Stimulated activated naive B cell treated with anti-CD40 and anti-IgM and Interleukin-4, amounts not matched to agents 10 μg/mL and 1 μg/mL and 100 μg/mL, for 72 hours (primary cell): ENCODE measurements at regions not wholly inside any gene's neighbourhood (a gene's known extent, or its start where the extent isn't known, plus 50 kb on each side); places are given as distances from the start of the nearest gene placed in this dataset.
"Not testable (repeated sequence)": the region's sequence is repeated elsewhere in the genome, so short reads cannot be mapped to it uniquely, and the experiment has no call there.

Experiments used
- ATAC-seq, 2 donors: fragments of 150-1000 bp; cut with Tn5 transposase; replicated peaks; 2 replicates each; pipeline ENCODE4 v1.10.0; 2021; ENCODE audit warnings: moderate library complexity in 1 of 2
- DNase-seq: peaks from one replicate; pipeline ENCODE4 v3.0.0; 2021
- H3K27ac Mint-ChIP-seq: one replicate; pipeline ENCODE4 v1.8.0; 2022; ENCODE audit warnings: mild to moderate bottlenecking, mixed read lengths
- H3K27me3 Mint-ChIP-seq, 2 donors: one replicate each; pipeline ENCODE4 v1.8.0; 2022; ENCODE audit warnings: mixed read lengths in 2 of 2
- H3K36me3 Mint-ChIP-seq, 2 donors: one replicate each; pipeline ENCODE4 v1.8.0; 2022; ENCODE audit warnings: mixed read lengths in 2 of 2, mild to moderate bottlenecking in 1 of 2
- H3K4me1 Mint-ChIP-seq, 2 donors: one replicate each; pipeline ENCODE4 v1.8.0; 2022; ENCODE audit warnings: mixed read lengths in 2 of 2, mild to moderate bottlenecking in 1 of 2
- H3K4me3 Mint-ChIP-seq, 2 donors: one replicate each; pipeline ENCODE4 v1.8.0; 2022; ENCODE audit warnings: mild to moderate bottlenecking in 2 of 2, mixed read lengths in 2 of 2, moderate library complexity in 1 of 2
- H3K9me3 Mint-ChIP-seq, 2 donors: one replicate each; pipeline ENCODE4 v1.8.0; 2022; ENCODE audit warnings: mixed read lengths in 2 of 2, mild to moderate bottlenecking in 1 of 2

DNA sequence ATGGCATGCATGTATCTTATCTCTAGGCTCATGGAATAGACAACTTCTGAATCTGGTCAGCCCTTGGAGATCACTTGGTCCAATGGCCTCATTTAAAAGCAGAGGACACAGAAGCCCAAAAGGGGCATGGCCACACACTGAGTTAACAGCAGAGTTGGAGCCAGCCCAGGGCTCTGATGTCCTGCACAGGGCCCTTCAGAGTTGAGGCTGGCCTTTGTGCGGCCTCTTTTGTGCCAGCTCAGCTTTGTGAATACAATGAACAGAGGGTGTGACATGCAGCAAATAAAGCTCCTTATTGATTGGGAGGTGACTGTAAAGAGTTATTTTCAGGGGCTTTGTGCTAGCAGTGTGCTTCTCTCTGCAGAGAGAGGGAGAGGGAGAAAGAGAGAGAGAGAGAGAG is 150.1 kb upstream of the STK32A start:
- Mint-ChIP-seq H3K27me3 (no peaks in the 10 kb centered on the region), H3K4me1 (no peaks in the 10 kb centered on the region), H3K27ac (no peak overlapping the region), H3K36me3 (no peaks in the 10 kb centered on the region), H3K9me3 (peaks cover 0 to 1% of the 10 kb centered on the region in 2 donors), H3K4me3 (no peak overlapping the region)
- no peak for ATAC-seq
- DNase-seq, result no peak

DNA sequence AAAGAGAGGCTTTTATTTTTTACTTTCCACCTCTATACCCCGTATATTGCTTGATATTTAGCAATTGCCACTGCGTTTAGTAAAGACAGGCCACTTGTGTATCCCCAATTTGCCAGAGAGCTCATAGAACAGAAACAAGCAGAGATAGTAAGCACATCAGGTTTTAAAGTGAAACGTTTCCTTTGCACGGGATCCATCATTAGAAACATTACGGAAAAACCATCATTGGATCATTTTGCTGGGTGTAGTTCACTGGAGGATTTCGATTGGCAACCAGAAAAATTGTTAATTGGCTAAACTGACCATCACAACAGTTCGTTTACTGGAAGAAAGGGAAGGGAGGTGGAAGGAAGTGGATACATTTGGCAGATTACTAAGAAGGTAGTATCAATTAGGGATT is 149.4 kb upstream of the STK32A start:
- peaks cover 0 to 1% of the 10 kb centered on the region in 2 donors for H3K9me3 Mint-ChIP-seq
- H3K4me1 Mint-ChIP-seq, result no peaks in the 10 kb centered on the region
- no peak for ATAC-seq
- no peaks in the 10 kb centered on the region for H3K27me3 Mint-ChIP-seq
- H3K36me3 Mint-ChIP-seq, result no peaks in the 10 kb centered on the region
- DNase-seq, result no peak
- H3K27ac Mint-ChIP-seq, result no peak overlapping the region
- H3K4me3 Mint-ChIP-seq, result no peak overlapping the region

DNA sequence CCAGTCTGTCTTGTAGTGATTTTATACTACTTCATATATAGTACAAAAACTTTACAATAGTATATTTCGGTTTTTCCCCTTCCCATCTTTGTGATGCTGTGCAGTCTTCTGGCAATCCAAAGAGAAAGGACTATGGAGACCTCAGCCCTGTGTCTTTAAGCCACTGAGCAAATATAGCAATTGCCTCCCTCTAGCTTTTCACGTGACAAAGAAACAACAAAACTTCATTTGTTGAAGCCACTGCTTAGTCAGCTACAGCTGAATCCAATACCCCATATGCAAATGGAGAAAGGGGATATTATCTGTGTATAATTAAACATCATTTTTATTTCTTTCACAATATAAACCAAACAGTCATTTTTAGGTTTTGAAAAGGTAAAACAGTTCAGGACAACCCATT is 142.8 kb upstream of the STK32A start:
- Mint-ChIP-seq H3K4me3 (no peak overlapping the region), H3K27me3 (no peaks in the 10 kb centered on the region), H3K9me3 (no peaks in the 10 kb centered on the region), H3K27ac (no peak overlapping the region), H3K36me3 (no peaks in the 10 kb centered on the region), H3K4me1 (no peaks in the 10 kb centered on the region)
- DNase-seq, result no peak
- ATAC-seq, result no peak

DNA sequence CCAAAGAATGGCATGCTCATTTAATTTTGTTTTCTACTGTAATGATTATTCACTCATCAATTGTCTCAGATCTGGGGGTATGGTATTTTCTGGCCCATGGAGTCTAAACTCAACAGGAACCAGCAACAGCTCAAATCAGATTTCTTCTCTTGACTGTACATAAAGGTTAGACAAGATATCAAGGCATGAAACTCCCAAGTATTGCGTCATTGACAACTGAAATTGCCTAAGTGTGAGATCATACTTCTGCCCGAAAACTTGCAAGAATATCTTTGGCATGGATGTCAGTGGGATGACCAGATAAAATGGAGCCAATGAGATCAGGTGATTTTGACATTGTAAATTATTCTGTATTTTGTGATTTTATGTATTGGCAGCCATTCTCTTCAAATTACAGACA is 141.7 kb upstream of the STK32A start:
- ATAC-seq, result no peak
- Mint-ChIP-seq H3K27ac (no peak overlapping the region), H3K4me1 (no peaks in the 10 kb centered on the region), H3K36me3 (no peaks in the 10 kb centered on the region), H3K27me3 (no peaks in the 10 kb centered on the region), H3K4me3 (no peak overlapping the region), H3K9me3 (no peaks in the 10 kb centered on the region)
- no peak for DNase-seq

DNA sequence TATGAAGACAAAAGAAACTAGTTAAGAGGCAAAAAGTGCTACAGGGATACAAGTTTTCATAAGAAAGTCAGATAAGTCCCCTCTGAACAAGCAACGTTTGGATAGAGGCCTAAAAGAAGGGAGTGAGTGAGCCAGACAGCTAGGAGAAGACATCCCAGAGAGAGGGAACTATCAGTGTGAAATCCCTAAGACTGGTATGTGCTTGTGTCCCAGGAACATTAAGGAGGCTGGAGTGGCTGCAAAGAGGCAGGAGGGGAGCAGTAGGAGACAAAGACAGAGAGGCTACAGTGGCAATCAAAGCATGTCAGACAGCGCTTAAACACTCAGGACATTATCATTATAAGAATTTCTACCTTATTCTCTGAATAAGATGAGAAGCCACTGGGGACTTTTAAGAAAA is 139.1 kb upstream of the STK32A start:
- no peaks in the 10 kb centered on the region for H3K27me3 Mint-ChIP-seq
- DNase-seq, result no peak
- no peak overlapping the region for H3K27ac Mint-ChIP-seq

DNA sequence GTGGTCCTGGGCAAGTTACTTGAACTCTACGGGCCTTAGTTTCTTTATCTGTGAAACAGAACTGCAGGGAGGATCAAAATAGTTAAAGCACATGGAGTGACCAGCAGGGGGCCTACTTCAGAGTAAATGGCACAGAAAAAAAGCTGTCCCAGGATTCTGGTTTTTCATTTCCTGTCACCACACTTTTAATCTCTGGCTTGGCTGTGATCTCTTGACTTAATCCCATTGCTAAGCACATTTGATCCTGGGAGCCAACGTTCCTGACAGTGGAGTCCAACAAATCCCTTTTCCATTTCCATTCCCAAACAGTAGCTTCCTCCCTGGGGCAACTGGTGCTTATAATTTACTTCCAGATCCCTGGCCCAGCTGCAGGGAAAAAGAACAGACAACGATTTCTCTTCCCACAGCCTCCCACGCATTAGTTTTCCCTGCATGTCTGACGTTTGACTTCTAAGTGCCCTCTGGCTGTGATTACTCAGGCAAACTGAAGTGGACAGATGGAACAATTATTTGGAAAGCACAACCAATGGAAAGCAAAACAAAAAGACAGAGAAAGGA is 136.5 kb upstream of the STK32A start:
- Mint-ChIP-seq H3K27me3 (no peaks in the 10 kb centered on the region), H3K27ac (no peak overlapping the region), H3K36me3 (no peaks in the 10 kb centered on the region), H3K9me3 (no peaks in the 10 kb centered on the region), H3K4me1 (no peaks in the 10 kb centered on the region), H3K4me3 (no peak overlapping the region)
- no peak for DNase-seq
- no peak for ATAC-seq

More for the DNA sequence above, 139.1 kb upstream of the STK32A start:
- no peak for ATAC-seq
- H3K4me1 Mint-ChIP-seq, result no peaks in the 10 kb centered on the region
- no peaks in the 10 kb centered on the region for H3K9me3 Mint-ChIP-seq
- no peaks in the 10 kb centered on the region for H3K36me3 Mint-ChIP-seq
- H3K4me3 Mint-ChIP-seq, result no peak overlapping the region

DNA sequence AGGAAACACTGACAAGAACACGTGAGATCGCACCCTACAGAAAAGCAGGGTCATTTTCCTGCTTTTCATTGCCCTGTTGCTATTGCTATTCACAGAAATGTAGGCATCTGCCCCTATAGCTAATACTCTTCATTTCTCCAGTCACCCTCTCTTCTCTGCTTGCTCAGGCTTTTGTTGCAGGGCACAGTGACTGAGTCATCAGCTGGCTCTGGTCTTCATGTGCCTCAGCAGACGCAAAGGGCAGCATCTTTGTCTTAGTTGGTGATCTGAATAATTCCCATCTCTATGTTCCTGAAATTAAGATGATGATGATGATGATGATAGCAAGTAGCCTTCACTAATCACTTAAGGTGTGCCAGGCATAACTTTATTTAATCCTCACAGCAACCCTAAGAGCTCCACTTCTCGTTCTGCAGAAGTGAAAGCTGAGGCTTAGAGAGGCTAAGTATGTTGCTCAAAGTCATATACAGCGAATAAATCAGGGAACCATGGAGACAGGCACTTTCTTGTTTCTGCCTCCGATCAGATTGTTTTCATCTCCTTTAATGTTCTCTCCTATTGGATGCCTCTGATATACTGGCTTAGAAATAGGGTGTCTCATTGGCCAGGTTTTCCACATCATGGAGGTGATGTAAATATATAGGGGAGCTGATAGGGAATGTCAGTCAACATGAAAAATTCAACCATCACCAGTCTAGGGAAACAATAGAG is 133.0 kb upstream of the STK32A start:
- no peaks in the 10 kb centered on the region for H3K9me3 Mint-ChIP-seq
- no peak overlapping the region for H3K27ac Mint-ChIP-seq
- no peaks in the 10 kb centered on the region for H3K4me1 Mint-ChIP-seq
- H3K36me3 Mint-ChIP-seq, result no peaks in the 10 kb centered on the region
- H3K4me3 Mint-ChIP-seq, result no peak overlapping the region
- no peak for DNase-seq
- no peak for ATAC-seq
- no peaks in the 10 kb centered on the region for H3K27me3 Mint-ChIP-seq

DNA sequence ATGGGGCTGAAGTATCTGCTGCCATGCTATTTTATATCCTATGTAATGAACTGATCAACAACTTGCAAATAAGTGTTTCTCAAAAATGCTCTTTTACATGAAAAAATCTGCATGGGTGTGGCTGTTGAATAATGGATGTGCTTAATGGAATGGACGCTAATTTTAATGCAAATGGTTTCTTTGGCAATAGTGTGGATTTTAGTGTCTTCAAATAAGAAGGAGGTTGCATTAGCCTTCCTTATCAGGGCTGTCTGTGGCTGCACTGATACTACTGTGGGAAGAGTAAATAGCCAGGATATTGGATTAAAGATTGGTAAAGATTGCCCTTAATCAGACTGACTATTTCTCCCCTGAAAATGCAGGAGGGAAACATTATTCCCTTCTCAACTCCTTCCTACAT is 121.9 kb upstream of the STK32A start:
- H3K4me1 Mint-ChIP-seq, result no peaks in the 10 kb centered on the region
- H3K36me3 Mint-ChIP-seq, result no peaks in the 10 kb centered on the region
- H3K4me3 Mint-ChIP-seq, result no peak overlapping the region
- H3K9me3 Mint-ChIP-seq, result peaks cover 0 to 6% of the 10 kb centered on the region in 2 donors
- DNase-seq (no peak), ATAC-seq (no peak)
- H3K27me3 Mint-ChIP-seq, result no peaks in the 10 kb centered on the region
- H3K27ac Mint-ChIP-seq, result no peak overlapping the region

DNA sequence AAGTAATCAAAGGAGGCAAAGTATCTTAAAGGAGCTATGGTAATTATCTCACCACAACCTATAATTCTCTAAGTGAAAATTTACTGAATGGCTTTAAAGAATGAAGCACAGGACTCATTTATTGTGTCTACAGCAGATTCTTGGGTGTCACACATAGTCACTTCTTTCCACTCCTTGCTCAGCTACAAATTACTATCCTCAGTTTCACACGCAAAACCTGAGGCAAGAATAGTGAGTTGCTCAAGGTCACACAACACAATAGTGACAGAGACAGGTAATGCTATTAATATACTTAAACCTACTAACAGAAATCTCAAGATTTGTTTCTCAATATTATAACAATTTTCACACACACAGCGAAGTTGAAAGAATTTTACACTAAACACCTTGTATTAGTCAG is 120.9 kb upstream of the STK32A start:
- no peak for ATAC-seq
- Mint-ChIP-seq H3K27me3 (no peaks in the 10 kb centered on the region), H3K36me3 (no peaks in the 10 kb centered on the region), H3K4me3 (no peak overlapping the region), H3K4me1 (no peaks in the 10 kb centered on the region), H3K27ac (no peak overlapping the region), H3K9me3 (peaks cover 0 to 8% of the 10 kb centered on the region in 2 donors)
- no peak for DNase-seq

DNA sequence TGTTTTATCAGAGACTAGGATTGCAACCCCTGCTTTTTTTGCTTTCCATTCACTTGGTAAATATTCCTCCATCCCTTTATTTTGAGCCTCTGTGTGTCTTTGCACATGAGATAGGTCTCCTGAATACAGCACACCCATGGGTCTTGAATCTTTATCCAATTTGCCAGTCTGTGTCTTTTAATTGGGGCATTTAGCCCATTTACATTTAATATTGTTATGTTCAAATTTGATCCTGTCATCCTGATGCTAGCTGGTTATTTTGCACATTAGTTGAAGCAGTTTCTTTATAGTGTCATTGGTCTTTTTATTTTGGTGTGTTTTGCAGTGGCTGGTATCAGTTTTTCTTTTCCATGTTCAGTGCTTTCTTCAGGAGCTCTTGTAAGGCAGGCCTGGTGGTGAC is 95.1 kb upstream of the STK32A start:
- ATAC-seq, H3K27ac Mint-ChIP-seq, H3K27me3 Mint-ChIP-seq, H3K4me1 Mint-ChIP-seq, H3K36me3 Mint-ChIP-seq, DNase-seq, H3K4me3 Mint-ChIP-seq: not testable (repeated sequence)
- peaks cover 25 to 29% of the 10 kb centered on the region in 2 donors for H3K9me3 Mint-ChIP-seq

DNA sequence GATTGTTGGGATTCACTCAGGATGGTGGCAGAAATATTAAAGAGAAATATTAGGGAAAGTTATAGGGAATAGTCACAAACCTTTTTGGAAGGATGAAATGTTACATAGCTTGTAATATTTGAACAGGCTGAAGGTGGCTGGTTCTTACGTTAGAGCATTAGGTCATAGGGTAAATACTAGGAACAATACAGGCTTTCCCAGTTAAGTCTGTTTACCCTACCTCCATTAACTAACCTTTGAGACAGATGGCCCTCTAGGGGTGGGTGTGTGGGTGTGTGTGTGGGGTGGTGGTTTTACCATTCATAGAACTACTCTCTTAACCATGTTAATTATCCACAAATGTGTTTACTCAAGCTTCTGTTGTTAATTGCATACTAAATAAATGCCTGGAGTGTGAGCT is 94.3 kb upstream of the STK32A start:
- Mint-ChIP-seq H3K27me3 (no peaks in the 10 kb centered on the region), H3K27ac (no peak overlapping the region), H3K4me1 (no peaks in the 10 kb centered on the region), H3K9me3 (peaks cover 25 to 29% of the 10 kb centered on the region in 2 donors), H3K4me3 (no peak overlapping the region), H3K36me3 (no peaks in the 10 kb centered on the region)
- DNase-seq (no peak), ATAC-seq (no peak)

DNA sequence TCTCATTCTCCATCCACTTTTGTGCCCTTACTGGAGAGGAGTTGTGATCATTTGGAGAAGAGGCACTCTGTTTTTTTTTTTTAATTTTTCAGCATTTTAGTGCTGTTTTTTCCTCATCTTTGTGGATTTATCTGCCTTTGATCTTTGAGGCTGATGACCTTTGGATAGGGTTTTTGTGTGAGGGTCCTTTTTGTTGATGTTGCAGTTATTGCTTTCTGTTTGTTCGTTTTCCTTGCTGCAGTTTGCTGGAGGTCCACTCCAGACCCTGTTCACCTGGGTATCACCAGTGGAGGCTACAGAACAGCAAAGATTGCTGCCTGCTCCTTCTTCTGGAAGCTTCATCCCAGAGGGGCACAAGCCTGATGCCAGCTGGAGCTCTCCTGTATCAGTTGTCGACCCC is 93.2 kb upstream of the STK32A start:
- not testable (repeated sequence) for H3K4me3 Mint-ChIP-seq, H3K27me3 Mint-ChIP-seq, DNase-seq, H3K36me3 Mint-ChIP-seq, H3K27ac Mint-ChIP-seq, H3K4me1 Mint-ChIP-seq, ATAC-seq
- H3K9me3 Mint-ChIP-seq, result peaks cover 25 to 26% of the 10 kb centered on the region in 2 donors

DNA sequence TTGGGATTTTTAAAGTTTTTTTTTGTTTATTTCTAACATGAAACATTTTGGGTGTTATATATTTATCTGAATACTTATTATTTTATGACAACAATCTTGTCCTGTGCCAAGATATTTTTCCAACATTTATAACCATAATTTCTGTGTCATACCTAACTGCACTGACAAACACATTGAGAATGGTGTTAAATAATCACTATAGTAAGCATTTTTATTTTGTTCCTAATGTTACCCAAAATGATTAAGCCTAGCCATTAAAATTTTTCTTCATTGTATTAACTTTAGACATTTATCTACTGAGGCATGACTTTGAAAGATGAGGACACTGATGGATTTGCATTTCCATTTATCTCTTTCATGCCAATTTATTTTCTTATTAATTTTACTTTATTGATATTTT is 91.6 kb upstream of the STK32A start:
- no peak overlapping the region for H3K4me3 Mint-ChIP-seq
- no peak overlapping the region for H3K27ac Mint-ChIP-seq
- DNase-seq (no peak), ATAC-seq (no peak)
- no peaks in the 10 kb centered on the region for H3K36me3 Mint-ChIP-seq
- peaks cover 17 to 18% of the 10 kb centered on the region in 2 donors for H3K9me3 Mint-ChIP-seq
- no peaks in the 10 kb centered on the region for H3K27me3 Mint-ChIP-seq
- no peaks in the 10 kb centered on the region for H3K4me1 Mint-ChIP-seq

DNA sequence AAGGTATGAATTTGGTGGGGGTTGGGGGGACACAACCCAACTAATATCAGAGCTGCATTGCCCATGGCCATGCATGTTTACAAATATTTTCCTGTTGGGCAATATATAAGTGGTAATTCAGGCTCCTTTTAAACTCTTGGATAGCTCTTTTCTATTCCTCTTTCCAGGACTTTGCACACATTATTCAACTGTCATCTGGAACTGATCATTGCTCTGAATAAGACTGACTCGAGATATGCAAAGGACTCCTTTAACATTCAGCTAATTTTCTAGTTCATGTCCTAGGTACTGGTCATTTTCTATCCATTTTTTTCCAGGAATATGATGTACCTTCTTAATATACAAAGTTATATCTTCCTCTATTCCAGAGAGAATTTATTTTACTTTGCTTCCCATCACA is 89.5 kb upstream of the STK32A start:
- Mint-ChIP-seq H3K27me3 (no peaks in the 10 kb centered on the region), H3K36me3 (no peaks in the 10 kb centered on the region), H3K4me1 (no peaks in the 10 kb centered on the region), H3K9me3 (peaks cover 2 to 4% of the 10 kb centered on the region in 2 donors), H3K4me3 (no peak overlapping the region), H3K27ac (no peak overlapping the region)
- ATAC-seq, result no peak
- DNase-seq, result no peak

DNA sequence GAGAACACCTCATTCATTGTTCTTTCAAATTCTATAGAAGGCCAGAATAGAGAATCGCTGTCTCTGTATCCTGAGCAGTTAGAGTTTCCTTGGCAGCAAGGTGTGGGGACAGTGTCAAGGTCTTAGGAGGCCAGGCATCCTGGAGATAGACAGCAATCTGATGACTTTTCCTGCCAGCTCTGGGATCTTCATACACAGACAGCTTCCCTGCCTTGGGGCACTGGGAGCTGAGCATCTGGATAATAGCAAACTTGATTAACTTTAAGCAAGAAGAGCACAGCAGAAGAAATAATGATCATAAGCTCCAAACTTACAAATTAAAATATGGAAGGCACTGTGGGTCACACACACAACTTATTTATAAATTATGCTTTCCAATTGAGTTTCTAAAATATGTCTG is 86.1 kb upstream of the STK32A start:
- DNase-seq, result no peak
- H3K4me3 Mint-ChIP-seq, result no peak overlapping the region
- no peaks in the 10 kb centered on the region for H3K27me3 Mint-ChIP-seq
- no peaks in the 10 kb centered on the region for H3K4me1 Mint-ChIP-seq
- peaks cover 0 to 5% of the 10 kb centered on the region in 2 donors for H3K9me3 Mint-ChIP-seq
- no peak for ATAC-seq
- no peak overlapping the region for H3K27ac Mint-ChIP-seq
- H3K36me3 Mint-ChIP-seq, result no peaks in the 10 kb centered on the region
